ENCODE measurements at regions not wholly inside any gene's neighbourhood (a gene's known extent, or its start where the extent isn't known, plus 50 kb on each side); places are given as distances from the start of the nearest gene placed in this dataset.

DNA sequence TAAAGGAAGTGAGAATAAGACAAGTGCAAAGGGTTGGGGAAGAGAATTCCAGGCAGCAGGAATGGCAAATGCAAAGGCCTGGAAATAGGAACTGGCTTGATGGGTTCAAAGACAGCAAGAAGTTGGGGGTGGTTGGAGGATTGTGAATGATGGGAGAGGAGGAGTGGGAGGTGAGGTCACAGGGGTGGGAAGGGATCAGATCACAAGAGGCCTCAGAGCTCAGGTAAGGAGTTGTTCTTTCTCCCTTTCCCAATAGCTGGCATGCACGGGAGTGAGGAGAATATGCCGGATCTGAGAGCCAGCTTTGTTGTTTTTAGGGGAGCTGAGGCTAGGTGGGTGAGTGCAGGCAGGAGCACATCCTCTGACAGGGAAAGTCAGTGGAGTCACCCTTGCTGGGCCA, 94.0 kb upstream of the RAB3GAP2 start:
- TF ChIP-seq, protein P1, sequence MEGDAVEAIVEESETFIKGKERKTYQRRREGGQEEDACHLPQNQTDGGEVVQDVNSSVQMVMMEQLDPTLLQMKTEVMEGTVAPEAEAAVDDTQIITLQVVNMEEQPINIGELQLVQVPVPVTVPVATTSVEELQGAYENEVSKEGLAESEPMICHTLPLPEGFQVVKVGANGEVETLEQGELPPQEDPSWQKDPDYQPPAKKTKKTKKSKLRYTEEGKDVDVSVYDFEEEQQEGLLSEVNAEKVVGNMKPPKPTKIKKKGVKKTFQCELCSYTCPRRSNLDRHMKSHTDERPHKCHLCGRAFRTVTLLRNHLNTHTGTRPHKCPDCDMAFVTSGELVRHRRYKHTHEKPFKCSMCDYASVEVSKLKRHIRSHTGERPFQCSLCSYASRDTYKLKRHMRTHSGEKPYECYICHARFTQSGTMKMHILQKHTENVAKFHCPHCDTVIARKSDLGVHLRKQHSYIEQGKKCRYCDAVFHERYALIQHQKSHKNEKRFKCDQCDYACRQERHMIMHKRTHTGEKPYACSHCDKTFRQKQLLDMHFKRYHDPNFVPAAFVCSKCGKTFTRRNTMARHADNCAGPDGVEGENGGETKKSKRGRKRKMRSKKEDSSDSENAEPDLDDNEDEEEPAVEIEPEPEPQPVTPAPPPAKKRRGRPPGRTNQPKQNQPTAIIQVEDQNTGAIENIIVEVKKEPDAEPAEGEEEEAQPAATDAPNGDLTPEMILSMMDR (IDR thresholded peaks at IDR 0.05), result no peak
- no peak for TF ChIP-seq EZH2phosphoT487 (IDR thresholded peaks at IDR 0.05; ENCODE audit: borderline replicate concordance, low read depth)
- TF ChIP-seq RXRA (IDR thresholded peaks at IDR 0.05; ENCODE audit: borderline replicate concordance, low read depth), result no peak
- TF ChIP-seq EP300 (IDR thresholded peaks at IDR 0.05; ENCODE audit: borderline replicate concordance in 1 of 2, low read depth in 1 of 2, low read length in 1 of 2), result no peak
- no peak for TF ChIP-seq TAF1 (IDR thresholded peaks at IDR 0.05; ENCODE audit: borderline replicate concordance, low read depth, low read length)
- TF ChIP-seq CHD2 (IDR thresholded peaks at IDR 0.05; ENCODE audit: low read length, partially characterized antibody), result no peak
- TF ChIP-seq POLR2AphosphoS5 (IDR thresholded peaks at IDR 0.05; ENCODE audit: low read depth, low read length), result no peak
